NCI-H345 (cell line): ENCODE measurements at regions not wholly inside any gene's neighbourhood (a gene's known extent, or its start where the extent isn't known, plus 50 kb on each side); places are given as distances from the start of the nearest gene placed in this dataset.

ENCODE experiments used
- DNase-seq: peaks from one replicate; lab custom pipeline; 2025; lab: John Stamatoyannopoulos, UW

- DNase-seq: no peak
Measured at GRCh38 chr7:156069891-156070290, 257.6 kb upstream of the SHH start.

- DNase-seq: no peak
Measured at GRCh38 chr7:156067156-156067555, 254.9 kb upstream of the SHH start.

DNA sequence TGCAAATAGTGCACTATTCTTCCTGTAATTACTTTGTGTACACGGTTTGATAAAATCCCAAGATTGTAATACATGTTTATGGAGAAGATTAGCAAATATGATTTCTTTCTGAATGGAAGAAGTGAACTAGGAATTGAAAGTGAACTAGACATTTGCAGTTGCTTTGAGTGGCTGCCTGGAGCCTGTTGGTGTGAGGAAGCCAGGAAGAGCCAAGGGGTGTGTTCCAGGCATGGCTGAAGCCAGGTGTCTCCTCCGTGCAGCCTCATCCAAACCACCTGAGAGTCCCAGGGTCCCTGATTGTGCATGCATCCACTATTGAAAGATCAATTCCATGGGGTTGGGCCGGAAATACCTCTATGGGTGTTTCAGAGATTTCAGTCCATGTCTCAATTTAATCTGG is 253.1 kb upstream of the SHH start:
- DNase-seq: no peak

- DNase-seq: no peak
Measured at GRCh38 chr7:156064971-156065386, 252.7 kb upstream of the SHH start.

- no peak for DNase-seq
Measured at GRCh38 chr7:156063241-156063810, 251.1 kb upstream of the SHH start.

DNA sequence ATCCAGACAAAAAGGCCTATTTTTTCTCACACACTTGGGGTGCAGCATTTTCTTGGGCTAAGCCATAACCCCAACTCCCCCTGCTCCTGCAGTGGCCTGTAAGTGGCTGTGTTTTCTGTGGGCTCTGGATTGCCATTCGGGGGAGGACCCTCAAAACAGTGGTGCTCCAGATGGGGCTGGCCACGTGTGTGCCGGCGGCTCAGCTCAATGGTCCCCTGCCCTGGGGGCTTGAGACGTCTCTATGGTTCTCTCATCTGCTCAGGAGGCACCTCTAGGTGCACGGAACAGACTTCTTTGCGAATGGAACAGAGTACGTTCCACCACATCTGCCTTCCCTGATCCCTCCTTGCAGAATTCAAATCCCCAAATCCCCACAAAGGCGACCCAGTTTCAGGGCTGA is 250.0 kb upstream of the SHH start:
- no peak for DNase-seq

GRCh38 chr7:156061689-156062255 is 249.5 kb upstream of the SHH start:
- no peak for DNase-seq

GRCh38 chr7:156060925-156061324 is 248.7 kb upstream of the SHH start:
- no peak for DNase-seq

GRCh38 chr7:156059369-156059768 is 247.1 kb upstream of the SHH start:
- no peak for DNase-seq

GRCh38 chr7:156058248-156058647 is 246.0 kb upstream of the SHH start:
- no peak for DNase-seq

DNA sequence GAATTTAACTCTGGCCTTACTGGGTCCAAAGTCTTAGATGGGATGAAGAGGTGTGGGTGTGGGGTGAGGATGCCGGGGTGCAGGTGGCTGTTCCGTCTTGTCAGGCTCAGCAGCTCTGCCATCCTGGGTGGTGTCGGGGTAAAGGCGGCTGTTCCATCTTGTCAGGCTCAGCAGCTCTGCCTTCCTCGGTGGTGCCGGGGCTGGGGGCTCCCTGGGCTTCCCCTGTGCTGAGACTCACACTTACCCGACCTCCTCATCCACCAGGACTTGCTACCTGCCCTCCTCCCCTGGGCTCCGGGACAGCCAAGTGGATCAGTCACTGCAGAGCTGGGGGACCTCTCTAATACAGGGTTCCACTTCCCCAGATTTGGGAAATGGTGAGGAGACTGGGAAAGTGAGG is 244.3 kb upstream of the SHH start:
- no peak for DNase-seq

DNA sequence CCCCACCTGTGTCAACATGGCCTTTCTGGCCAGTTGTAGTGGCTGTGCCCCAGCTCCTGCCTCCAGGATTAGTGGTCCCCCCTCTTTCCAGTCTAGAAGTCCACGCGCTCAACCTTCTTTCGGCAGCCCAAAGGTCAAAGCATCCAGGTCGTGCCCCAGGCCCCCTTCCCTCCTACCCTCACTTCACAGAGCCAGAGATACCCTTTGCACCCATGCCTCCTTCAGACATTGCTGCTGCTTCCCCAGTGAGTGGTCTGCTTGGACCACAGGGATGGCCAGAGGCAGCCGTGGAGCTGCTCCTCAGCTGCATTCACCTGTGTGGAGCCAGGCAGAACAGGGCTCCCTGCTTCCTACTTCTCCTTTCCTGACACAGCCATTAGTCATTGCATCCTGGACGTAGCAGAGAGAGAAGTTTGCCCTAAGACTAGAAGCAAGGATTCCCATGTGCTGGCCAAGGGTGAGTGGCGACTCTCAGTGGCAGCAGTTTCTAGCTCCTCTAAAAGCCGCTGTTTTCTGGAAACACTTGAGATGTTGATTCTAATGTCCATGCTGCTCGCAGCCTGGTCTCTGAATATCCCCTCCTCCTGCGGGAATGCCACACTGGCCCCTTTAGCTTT is 243.1 kb upstream of the SHH start:
- DNase-seq: no peak

DNA sequence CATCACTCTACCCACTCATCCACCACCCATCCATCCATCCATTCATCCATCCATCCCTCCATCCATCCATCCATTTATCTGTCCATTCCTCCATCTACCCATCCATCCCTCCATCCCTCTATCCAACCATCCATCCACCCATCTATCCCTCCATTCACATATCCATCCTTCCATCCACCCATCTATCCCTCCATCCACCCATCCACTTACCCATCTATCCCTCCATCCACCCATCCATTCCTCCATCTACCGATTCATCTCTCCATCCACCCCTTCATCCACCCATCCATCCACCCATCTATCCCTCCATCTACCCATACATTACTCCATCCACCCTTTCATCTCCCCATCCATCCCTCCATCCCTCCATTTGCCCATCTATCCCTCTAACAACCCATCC is 239.6 kb upstream of the SHH start:
- no peak for DNase-seq

GRCh38 chr7:156050636-156051569 is 238.6 kb upstream of the SHH start:
- no peak for DNase-seq

DNA sequence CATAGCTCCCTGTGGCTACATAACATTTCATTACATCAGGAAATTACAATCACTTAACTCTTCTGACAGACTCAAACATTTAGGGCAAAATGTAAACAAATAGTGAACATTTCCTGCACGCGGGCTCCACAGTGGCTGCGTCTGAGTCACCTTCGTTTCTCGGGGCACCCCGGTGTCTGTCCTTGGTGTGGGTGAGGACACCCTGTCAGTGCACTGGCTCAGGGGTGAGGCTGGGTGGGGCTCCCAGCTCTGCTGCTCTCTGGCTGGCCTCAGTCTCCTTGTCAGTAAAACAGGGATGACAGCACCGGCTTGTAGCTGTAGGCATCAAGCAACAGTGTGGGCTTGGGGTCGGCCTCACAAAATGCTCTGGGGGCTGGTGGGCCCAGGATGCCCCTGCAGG is 237.1 kb upstream of the SHH start:
- no peak for DNase-seq

- no peak for DNase-seq
Measured at GRCh38 chr7:156046031-156046560, 233.8 kb upstream of the SHH start.

DNA sequence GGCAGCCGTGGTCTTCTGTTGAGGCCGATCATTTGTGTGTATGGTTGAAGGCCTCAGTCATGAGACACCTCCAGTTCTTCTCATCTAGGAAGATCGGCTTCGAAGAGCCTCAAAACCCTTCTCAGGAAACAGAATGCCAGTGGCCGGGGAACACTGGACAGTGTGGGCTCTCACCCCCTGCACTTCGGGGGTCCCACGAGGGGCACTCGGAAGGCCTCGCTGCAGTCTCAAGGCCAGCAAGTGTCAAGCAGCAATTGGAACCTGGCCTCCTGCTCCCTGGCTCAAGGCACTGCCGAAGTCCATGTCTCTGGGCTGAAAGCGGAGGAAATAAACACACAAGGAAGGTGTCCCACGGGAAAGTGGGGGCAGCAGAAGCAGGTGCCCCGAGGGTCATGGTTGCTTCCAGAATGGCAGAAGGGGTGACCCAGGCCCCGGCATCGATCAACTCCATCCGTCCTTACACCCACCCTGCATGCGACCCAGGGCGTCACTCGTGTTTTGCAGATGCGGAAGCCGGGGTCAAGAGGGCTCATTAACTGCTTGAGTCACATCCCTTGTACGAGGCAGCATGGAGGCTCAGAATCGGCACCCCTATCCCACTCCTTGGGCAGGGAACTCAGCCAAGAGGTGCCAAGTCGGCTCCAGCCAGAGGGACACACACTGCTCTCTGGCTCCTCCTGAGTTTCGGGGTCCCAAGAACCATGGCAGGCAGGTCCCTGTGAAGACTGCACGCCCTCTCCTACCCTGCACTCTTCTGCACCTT is 231.3 kb upstream of the SHH start:
- DNase-seq: no peak

DNA sequence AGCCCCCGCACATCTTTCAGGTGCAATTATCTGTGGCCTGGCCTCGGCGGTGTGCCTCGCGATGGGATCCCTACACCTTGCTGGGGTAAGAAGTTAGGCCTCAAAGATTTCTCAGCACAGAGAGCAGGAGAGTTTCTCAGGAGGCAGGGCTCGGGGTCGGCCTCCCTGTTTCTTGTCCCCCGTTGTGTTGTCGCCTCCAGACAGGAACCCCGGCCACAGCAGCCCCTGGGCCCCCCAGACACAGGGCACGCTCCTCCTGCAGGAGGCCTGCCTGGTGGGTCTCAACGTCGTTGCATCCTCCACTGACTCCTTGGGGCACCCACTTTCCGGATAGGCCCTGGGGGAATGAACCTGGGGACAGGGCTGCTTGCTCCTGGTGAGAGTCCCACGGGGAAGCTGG is 229.1 kb upstream of the SHH start:
- DNase-seq: no peak

DNA sequence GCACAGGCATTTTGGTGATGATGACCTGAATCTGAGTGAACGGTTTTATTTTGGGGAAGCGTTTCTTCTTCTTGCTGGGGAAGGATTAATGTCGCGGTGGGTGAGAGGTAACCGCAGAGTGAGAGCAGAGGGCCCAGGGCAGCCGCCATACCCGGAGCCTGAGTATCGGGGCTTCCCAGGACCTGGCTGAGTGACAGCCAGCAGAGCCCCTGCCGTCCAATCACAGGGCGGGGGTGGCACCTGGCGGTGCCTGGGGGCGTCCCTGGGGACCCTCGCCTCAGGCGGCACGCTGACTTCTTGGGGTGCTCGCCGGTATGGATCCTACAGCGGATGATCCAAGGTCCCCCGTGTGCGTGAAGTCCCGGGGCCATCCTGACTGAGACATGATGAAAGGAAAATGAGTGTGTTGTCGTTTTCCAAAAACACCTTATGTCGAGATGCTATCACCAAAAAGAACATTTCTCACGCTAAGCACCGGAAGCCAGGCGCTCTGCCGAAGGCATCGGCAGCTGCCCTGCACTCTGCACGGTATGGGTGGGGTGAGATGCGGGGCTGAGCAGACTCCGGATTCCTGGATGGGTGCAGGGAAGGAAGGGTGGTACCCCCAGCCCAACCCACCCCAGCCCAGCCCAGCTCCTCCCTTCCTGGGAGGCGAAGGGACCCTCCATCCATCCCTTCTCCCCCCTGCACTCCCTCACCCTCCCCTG is 227.9 kb upstream of the SHH start:
- DNase-seq: no peak

DNA sequence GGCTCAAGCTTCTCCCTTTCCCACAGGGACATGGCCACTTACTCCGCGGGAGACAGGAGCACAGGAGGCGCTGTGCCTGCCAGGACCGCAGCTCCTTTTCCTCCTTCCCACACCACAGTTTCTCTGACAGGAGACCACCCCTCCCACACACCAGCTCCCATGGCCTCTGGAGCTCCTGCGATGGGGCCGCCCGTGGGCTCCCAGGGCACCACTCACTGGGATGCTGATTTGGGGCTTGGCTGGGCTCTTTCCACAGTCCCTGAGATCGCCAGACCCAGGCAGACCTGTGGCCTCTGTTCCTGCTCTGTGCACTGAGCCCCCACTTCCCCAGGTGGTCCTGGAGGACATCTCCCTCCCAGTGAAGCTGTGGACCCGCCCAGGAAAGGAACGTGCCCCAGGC is 226.9 kb upstream of the SHH start:
- no peak for DNase-seq

DNA sequence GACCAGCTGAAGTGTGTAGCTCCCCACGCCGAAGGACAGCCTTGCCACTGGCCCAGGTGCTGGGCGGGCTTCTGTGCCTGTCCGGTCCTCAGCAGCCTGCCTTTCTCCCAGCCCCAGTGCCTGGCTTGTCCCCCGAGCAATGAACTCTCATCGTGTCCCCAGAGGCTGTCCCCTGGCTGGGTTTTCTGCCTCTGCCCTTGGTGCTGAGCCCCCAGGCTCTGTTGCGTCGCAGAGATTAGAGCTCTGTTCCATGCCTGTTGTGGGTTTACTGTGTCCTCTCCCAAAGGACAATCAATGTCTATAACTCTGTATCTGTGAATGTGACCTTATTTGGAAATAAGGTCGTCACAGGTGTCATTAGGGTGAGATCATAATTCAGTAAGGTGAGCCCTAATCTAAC is 226.1 kb upstream of the SHH start:
- DNase-seq: no peak
